Urinary bladder (tissue), 3 donors: ENCODE measurements at regions not wholly inside any gene's neighbourhood (a gene's known extent, or its start where the extent isn't known, plus 50 kb on each side); places are given as distances from the start of the nearest gene placed in this dataset.

ENCODE experiments used
- DNase-seq: peaks from one replicate; pipeline ENCODE4 v3.0.0-alpha.2; 2015; ENCODE audit errors: extremely low spot score
- H3K27ac ChIP-seq: one replicate; pipeline ENCODE4 v1.5.1; 2013; ENCODE audit warnings: low read depth, mild to moderate bottlenecking, moderate library complexity
- H3K36me3 ChIP-seq: one replicate; pipeline ENCODE4 v1.6.1; 2013; ENCODE audit warnings: mild to moderate bottlenecking, moderate library complexity; ENCODE audit not compliant: insufficient read depth
- H3K4me1 ChIP-seq: one replicate; pipeline ENCODE4 v1.6.1; 2013; ENCODE audit warnings: mild to moderate bottlenecking, moderate library complexity; ENCODE audit not compliant: insufficient read depth
- H3K4me3 ChIP-seq: one replicate; pipeline ENCODE4 v1.5.1; 2013; ENCODE audit warnings: low read depth, low read length
- WGBS: extraction: QIAGEN DNeasy Blood & Tissue Kit; methylation state at CpG from one replicate; pipeline ENCODE4 v1.1.7; 2013; 5-methylcytosine and 5-hydroxymethylcytosine counted together
- donor health status: healthy with polysubstance abuse.
- donor health status: healthy.

DNA sequence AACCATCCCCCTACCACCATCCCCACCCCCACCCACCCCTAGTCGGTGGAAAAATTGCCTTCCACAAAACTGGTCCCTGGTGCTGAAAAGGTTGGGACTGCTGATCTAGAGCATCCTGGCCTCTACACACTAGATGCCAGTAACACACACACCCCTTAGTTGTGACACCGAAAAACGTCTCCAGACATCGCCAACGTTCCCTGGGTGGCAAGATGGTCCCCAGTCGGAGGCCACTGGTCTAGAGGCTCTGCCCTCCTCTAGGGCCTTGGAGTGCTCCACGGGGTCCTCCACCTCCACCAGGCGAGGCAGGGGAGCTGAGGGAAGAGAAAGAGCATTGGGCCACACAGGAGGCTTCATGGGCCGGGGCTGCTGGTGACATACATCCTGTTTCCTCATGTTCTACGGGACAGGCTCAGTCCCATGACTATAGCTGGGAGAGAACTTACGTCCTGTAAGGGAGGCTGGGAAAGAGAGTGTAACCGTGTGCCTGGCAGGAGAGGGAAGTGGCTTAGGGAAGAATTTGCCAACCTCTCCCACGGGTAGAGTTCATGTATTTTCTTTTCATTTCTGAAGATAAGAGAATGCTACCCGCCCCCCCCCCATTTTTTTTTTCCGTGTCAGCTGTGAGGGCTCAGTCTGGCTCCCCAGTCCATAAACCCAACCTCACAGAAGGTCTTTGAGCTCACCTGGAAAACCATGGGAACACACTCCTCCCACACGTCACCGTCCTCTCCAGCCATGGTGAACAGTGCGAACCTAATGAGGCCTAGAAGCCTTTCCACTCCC is 132.7 kb upstream of the MYCN start:
- no peak for DNase-seq
- Histone ChIP-seq H3K36me3 (no peaks in the 10 kb centered on the region), H3K4me1 (no peaks in the 10 kb centered on the region), H3K4me3 (no peak overlapping the region), H3K27ac (no peak overlapping the region)
- 89% methylated on average over 18 of the region's 18 CpGs for WGBS

DNA sequence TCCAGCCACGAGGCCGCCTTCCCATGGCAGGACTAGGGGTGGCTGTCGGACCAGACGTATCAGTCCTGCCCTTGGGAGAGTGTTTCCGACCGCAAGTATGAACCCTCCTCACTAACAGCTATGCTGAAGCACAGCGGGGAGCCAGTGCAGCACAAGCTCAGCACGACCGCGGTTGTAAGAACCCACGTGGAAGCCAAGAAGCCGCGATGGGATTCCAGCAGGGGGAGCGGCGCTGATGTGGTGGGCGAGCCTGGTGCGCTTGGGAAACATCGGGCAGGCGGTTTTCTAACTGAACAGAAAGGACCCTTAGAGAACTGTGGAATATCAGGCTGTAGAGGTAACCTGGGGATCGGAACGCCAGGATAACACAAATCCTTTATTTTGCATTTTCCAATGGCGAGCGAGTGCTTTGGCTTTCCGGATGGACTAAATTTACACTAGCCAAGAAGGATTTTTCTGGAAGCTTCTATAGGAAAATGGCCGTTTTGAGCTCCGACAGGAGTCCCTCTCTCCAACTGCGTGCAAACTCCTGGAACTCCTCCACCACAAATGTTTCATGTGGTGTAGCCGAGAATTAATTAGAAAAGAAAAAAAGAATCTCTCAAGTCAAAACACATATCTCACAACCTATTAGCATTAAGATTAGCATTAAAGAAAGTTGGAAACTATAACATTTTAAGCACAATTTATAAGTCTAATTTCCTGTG is 132.0 kb upstream of the MYCN start:
- DNase-seq = no peak
- Histone ChIP-seq H3K27ac (no peak overlapping the region), H3K4me3 (no peak overlapping the region), H3K36me3 (no peaks in the 10 kb centered on the region), H3K4me1 (no peaks in the 10 kb centered on the region)
- WGBS = 84% methylated on average over 28 of the region's 28 CpGs

DNA sequence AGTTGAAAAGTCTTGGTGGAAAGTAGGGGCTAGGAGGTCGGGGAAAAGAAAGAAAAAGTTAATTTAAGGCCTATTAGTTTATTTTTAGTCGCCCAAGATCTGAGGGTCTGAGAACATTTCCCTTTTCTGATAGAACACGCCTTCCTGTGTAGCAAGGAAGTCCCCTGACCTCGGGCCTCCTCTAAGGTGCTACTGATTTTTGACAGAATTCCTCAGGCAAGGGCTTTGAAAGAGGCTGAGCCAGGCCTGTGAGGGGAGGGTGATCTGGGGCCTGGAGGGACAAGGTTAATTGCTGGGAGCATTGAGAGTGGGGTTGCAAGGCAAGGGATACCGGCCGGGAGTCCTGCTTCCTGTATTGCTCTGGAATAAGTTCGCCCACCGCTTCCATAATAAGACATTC is 131.4 kb upstream of the MYCN start:
- Histone ChIP-seq H3K4me1 (no peaks in the 10 kb centered on the region), H3K36me3 (no peaks in the 10 kb centered on the region), H3K4me3 (no peak overlapping the region), H3K27ac (no peak overlapping the region)
- no peak for DNase-seq
- 67% methylated on average over 8 of the region's 8 CpGs for WGBS

DNA sequence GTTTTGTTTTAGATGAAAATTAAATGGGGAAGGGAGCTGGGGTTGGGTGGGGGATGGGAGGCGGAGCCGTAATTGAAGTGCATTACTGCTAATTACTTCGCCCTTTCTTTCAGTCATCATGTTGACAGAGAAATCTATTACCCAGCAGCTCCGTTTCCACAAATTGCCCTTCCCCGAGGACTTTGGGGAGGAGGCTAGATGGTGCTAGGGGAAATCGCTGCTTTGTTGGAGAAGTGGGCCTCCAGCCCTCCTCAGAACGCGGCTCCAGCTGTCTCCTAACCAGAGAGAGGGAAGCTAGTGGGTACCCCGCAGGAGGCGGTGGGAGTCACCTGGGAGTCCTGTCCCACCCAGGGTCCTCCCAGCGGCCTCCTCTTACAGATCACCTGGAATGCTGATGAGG is 130.9 kb upstream of the MYCN start:
- Histone ChIP-seq H3K4me3 (no peak overlapping the region), H3K27ac (no peak overlapping the region), H3K4me1 (no peaks in the 10 kb centered on the region), H3K36me3 (no peaks in the 10 kb centered on the region)
- no peak for DNase-seq
- 66% methylated on average over 11 of the region's 11 CpGs for WGBS

DNA sequence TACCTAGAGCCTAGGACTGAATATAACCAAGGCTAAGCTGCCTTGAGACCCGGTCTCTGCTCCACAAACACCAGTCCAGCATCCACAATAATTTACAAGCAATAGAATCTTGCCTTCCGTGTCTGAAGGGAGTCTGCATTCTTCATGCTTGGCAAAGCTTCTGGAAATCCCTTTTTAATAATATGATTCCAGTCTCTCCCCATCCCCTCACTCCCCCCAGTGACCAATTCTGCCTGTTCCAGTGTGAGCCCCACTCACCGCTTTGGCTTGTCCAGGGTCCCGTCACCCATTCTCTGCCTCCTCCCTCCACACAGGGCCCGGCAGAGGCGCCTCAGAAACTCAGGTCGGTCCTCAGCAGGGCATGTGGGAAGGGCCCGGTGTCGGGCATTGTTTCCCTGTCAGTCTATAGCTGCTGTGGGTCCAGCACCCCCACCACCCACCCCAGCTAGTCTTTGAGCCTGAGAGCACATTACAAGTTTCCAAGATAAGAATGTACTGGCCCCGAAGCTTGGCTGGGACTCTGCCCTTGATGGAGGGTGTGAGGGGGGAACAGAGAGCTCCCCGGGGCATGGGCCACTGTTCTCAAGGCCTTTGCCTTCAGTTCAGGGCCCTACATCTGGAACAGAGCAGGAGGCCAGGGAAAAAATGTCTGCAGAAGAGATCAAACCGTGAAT is 129.7 kb upstream of the MYCN start:
- WGBS = 82% methylated on average over 12 of the region's 12 CpGs
- Histone ChIP-seq H3K27ac (no peak overlapping the region), H3K36me3 (no peaks in the 10 kb centered on the region), H3K4me1 (no peaks in the 10 kb centered on the region), H3K4me3 (no peak overlapping the region)
- DNase-seq = no peak

DNA sequence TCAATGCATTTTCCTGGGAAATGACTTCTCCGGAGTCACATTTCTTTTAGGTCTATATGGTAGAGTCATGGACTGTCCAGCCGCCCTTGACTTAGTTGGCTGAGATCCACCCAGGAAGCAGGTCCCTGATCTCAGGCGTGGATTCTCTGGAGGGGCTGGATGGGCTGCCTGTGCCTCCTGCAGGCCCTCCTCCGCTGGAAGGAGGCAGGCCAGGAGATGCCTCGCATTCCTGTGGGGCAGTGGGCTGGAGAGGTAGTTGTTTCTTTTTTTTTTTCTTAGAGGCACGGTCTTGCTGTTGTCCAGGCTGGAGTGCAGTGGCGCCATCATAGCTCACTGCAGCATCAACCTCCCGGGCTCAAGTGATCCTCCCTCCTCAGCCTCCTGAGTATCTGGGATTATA is 129.0 kb upstream of the MYCN start:
- Histone ChIP-seq H3K36me3 (no peaks in the 10 kb centered on the region), H3K27ac (no peak overlapping the region), H3K4me1 (no peaks in the 10 kb centered on the region), H3K4me3 (no peak overlapping the region)
- 80% methylated on average over 8 of the region's 8 CpGs for WGBS
- no peak for DNase-seq

DNA sequence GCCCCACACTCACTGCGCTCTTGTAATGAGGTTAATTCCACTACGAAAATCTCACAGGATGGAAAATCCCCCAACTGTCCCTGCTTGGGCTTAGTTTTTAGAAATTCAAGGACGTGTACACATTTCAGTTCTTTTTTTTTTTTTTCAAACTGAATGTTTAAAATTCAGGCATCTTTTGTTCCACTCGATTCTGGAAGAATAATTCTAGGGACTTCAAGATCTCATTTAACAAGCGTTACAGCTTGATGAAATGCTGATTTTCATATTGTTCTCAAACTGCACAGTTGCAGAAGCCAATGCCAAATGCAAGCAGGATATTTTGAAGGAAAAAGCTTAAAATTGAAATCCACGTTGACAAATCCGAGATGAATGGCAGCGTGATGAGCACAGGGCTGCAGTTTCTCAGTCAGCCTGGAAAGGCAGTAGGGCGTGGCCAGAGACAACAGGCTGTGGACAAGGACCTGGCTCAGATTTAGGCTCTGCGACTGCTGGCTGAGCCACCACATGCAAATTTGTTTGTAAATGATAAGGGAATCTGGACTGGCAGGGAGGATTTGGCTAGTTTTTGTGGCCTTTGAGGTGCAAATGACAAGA is 128.1 kb upstream of the MYCN start:
- Histone ChIP-seq H3K36me3 (no peaks in the 10 kb centered on the region), H3K4me3 (no peak overlapping the region), H3K27ac (no peak overlapping the region), H3K4me1 (no peaks in the 10 kb centered on the region)
- WGBS = 72% methylated on average over 10 of the region's 10 CpGs
- no peak for DNase-seq

DNA sequence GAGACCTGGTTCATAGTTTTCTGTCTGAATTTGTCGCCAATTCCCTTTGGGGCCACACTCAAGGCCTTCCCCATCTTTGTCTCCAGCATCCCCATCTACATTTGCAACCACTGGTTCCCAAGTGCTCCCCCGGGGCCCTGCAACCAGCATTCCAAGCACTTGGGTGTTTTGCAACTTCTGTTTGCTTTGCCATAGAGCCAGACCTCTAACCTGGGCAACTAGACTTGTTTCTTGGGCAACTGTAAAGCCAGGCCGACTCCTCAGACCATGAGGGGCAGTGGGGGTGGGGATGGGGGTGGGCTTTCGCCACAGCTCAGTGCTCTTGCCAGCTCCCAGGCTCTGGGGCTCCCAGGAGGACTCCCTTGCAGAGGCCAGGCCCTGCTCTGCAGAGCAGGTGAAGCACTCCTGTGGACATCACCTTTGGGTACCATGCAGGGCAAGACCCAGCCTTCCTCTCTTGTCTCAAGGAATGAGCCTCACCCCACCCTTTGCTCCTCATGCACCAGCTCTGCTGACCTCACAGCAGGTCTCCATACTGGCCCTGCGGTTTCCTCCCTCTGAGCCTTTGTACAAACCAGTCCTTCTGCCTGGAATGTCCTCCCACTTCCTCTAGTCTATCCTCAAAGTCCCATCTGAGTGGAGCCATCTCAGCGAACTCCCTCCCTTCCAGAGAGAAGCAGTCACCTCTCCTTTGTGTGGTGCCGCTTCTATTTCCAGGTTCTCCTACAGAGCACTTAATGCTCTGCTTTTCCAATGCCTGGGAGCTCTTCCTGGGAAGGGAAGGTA is 126.7 kb upstream of the MYCN start:
- no peak for DNase-seq
- no peak overlapping the region for H3K4me3 ChIP-seq
- no peak overlapping the region for H3K27ac ChIP-seq
- no peaks in the 10 kb centered on the region for H3K36me3 ChIP-seq
- H3K4me1 ChIP-seq = no peaks in the 10 kb centered on the region
- 92% methylated on average over 7 of the region's 7 CpGs for WGBS

DNA sequence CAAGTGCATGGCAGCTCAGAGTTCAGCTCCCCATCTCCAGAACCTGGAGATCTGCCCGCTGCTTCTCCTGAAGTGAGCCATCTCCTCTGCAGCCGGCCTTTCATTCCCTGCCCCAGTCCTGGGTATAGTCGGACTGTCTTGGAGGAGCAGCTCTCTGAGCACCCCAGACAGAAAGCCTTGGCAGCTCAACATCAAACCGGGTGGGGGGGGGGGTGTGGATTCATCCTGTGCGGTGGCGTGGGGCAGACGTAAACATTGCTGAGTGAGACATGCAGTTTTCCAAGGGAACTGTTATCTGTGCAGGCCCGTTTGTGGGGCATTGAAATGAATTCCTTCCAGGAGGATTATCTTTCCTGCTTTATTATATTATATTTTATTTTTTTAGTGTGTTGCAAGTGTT is 125.9 kb upstream of the MYCN start:
- Histone ChIP-seq H3K4me1 (no peaks in the 10 kb centered on the region), H3K36me3 (no peaks in the 10 kb centered on the region), H3K4me3 (no peak overlapping the region), H3K27ac (no peak overlapping the region)
- DNase-seq = no peak
- 45% methylated on average over 8 of the region's 8 CpGs for WGBS

DNA sequence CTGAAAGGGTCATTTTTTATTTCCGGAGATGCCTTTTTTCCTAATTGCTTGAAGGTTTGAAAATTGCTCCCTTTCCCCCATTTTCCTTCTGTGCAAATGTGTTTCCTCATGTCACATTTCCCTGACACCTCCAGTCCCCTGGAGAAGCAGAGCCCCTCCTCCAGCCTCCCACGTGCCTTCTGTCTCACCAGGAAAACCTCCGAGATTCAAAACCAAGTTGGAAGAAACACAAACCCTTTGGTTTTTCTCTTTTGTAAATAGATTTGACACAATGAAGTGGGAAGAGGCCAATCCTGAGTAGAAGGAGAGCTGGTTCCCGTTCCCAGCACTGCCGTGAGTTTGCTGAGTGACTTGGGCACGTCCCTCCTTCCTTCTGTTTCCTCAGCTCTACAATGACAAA is 125.4 kb upstream of the MYCN start:
- WGBS = 54% methylated on average over 6 of the region's 6 CpGs
- no peak for DNase-seq
- no peak overlapping the region for H3K27ac ChIP-seq

DNA sequence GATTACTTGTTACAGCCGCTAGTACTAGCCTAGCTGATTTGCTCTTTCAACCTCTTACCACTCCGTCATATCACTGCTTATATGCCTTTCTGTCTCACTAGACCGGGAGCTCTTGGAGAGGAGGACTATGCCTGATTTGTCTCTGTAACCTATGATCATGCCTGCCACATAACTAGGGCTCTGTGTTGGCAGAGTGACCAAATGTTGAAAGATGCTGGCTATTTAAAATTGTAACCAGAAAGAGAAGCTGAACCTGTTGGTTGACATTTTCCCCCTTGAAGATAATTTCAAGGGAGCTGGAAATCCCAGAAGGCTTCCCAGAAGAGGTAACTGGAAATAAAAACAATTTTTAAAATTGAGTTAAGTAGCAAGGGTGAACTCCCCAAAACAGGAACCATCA is 124.1 kb upstream of the MYCN start:
- 94% methylated on average over 3 of the region's 3 CpGs for WGBS
- Histone ChIP-seq H3K27ac (no peak overlapping the region), H3K4me3 (no peak overlapping the region), H3K36me3 (no peaks in the 10 kb centered on the region), H3K4me1 (no peaks in the 10 kb centered on the region)
- no peak for DNase-seq

More for the DNA sequence above, 125.4 kb upstream of the MYCN start:
- Histone ChIP-seq H3K4me3 (no peak overlapping the region), H3K36me3 (no peaks in the 10 kb centered on the region), H3K4me1 (no peaks in the 10 kb centered on the region)

DNA sequence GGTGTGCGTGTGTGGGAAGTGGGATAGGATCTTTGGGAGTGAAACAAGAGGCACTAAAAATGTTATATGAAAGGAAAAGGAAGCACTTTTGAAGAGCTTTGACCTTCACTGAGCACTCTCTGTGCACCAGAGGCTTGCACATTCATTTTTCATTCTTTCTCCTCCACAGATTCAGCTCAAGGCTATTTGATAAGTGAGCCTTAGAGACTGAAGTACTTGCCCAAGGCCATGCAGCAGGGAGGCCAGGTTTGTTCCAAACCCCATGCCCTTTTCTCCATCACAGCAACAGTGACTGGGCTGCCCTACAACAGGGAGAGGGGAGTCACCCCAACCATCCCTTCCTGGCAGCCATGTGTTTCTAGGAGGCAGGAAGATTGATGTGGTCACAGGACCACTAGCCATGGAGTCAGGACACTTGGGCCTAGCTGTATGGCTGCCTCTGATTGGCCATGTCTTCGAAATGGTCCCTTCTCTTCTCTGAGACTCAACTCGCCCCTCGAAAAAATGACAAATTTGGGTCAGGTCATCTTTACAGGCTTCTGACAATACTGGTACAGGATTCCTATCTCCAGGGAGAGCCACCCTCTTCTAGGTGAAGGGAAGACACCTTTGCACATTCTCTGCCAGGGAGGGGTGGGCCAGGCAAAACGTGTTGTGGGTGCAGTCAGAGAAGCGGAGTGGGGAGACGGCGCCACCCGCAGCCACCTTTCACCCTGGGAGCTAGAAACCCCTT is 123.5 kb upstream of the MYCN start:
- no peaks in the 10 kb centered on the region for H3K36me3 ChIP-seq
- no peaks in the 10 kb centered on the region for H3K4me1 ChIP-seq
- DNase-seq = no peak
- 88% methylated on average over 9 of the region's 9 CpGs for WGBS
- no peak overlapping the region for H3K27ac ChIP-seq
- H3K4me3 ChIP-seq = no peak overlapping the region

DNA sequence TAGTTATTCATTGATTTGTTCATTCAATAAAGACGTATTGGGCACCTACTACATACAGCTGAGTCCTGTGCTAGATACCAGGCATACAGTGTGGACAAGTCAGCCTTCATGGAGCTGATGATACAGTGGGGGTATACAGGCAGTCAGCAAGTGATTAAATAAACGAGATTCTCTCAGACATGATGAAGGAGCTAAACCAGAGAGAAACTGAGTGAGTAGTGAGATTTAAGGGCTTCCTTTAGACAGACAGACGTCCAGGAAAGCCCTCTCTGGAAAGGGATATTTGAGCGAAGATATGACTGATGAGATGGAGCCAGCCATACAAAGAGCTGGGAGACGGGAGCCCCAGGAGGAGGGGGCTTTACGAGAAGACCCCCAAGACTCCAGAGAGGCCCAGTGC is 122.6 kb upstream of the MYCN start:
- no peaks in the 10 kb centered on the region for H3K4me1 ChIP-seq
- no peaks in the 10 kb centered on the region for H3K36me3 ChIP-seq
- H3K4me3 ChIP-seq = no peak overlapping the region
- WGBS = 66% methylated on average over 6 of the region's 6 CpGs
- DNase-seq = no peak
- no peak overlapping the region for H3K27ac ChIP-seq
